DOHH2 (cell line): ENCODE measurements at regions not wholly inside any gene's neighbourhood (a gene's known extent, or its start where the extent isn't known, plus 50 kb on each side); places are given as distances from the start of the nearest gene placed in this dataset.

Experiments used
- H3F3A ChIP-seq: fragments of 200-600 bp; sonication (generic), shearing (Covaris generic); 2 replicates; pipeline ENCODE4 v1.6.0; 2016; ENCODE audit warnings: antibody characterized with exemption, mild to moderate bottlenecking; ENCODE audit not compliant: control insufficient read depth, insufficient read depth
- H3K27ac ChIP-seq: fragments of 200-600 bp; sonication (generic); 2 replicates; pipeline ENCODE4 v1.5.1; 2014; ENCODE audit warnings: low read depth, mild to moderate bottlenecking, low read length, moderate library complexity
- H3K27me3 ChIP-seq: fragments of 200-600 bp; sonication (generic); 2 replicates; pipeline ENCODE4 v1.6.1; 2014; ENCODE audit warnings: mild to moderate bottlenecking, low read length, mixed read lengths; ENCODE audit not compliant: control insufficient read depth
- H3K36me3 ChIP-seq: fragments of 200-600 bp; sonication (generic); 2 replicates; pipeline ENCODE4 v1.6.1; 2014; ENCODE audit warnings: mild to moderate bottlenecking, low read length, moderate library complexity, mixed read lengths; ENCODE audit not compliant: control insufficient read depth
- H3K4me1 ChIP-seq: fragments of 200-600 bp; sonication (generic); 2 replicates; pipeline ENCODE4 v1.6.1; 2014; ENCODE audit warnings: mild to moderate bottlenecking, low read length, mixed read lengths; ENCODE audit not compliant: control insufficient read depth
- H3K4me2 ChIP-seq: fragments of 200-600 bp; sonication (generic); 2 replicates; pipeline ENCODE4 v1.6.0; 2014; ENCODE audit warnings: mild to moderate bottlenecking, low read length, moderate library complexity
- H3K4me3 ChIP-seq: fragments of 200-600 bp; sonication (generic); 2 replicates; pipeline ENCODE4 v1.5.1; 2014; ENCODE audit warnings: mild to moderate bottlenecking, low read length, mixed read lengths
- H3K79me2 ChIP-seq: fragments of 200-600 bp; sonication (generic); 2 replicates; pipeline ENCODE4 v1.6.1; 2014; ENCODE audit warnings: mild to moderate bottlenecking, low read length, mixed read lengths; ENCODE audit not compliant: control insufficient read depth
- H3K9me2 ChIP-seq: fragments of 200-600 bp; sonication (generic); replicated peaks from 2 replicates; pipeline ENCODE4 v1.6.1; 2014; ENCODE audit warnings: mild to moderate bottlenecking, low read length, mixed read lengths; ENCODE audit not compliant: control insufficient read depth
- H3K9me3 ChIP-seq: fragments of 200-600 bp; sonication (generic); 2 replicates; pipeline ENCODE4 v1.6.1; 2014; ENCODE audit warnings: antibody characterized with exemption, low read length, mixed read lengths; ENCODE audit not compliant: control insufficient read depth, insufficient read depth
- H4K20me1 ChIP-seq: fragments of 200-600 bp; sonication (generic); 2 replicates; pipeline ENCODE4 v1.6.0; 2014; ENCODE audit warnings: low read depth, mild to moderate bottlenecking, antibody characterized with exemption, low read length, moderate library complexity; ENCODE audit not compliant: control insufficient read depth, insufficient read depth
- EZH2phosphoT487 ChIP-seq: fragments of 200-600 bp; sonication (generic); IDR thresholded peaks from 2 replicates; pipeline ENCODE4 v1.6.1; 2017; ENCODE audit warnings: borderline replicate concordance, mild to moderate bottlenecking, antibody characterized with exemption, low read length, moderate library complexity, mixed read lengths
- TF ChIP-seq, protein P1 (sequence below): fragments of 200-600 bp; sonication (generic); IDR thresholded peaks from one replicate; pipeline ENCODE4 v1.5.1; 2014; ENCODE audit warnings: antibody characterized with exemption, mild to moderate bottlenecking, low read depth, low read length; ENCODE audit not compliant: poor library complexity, severe bottlenecking

DNA sequence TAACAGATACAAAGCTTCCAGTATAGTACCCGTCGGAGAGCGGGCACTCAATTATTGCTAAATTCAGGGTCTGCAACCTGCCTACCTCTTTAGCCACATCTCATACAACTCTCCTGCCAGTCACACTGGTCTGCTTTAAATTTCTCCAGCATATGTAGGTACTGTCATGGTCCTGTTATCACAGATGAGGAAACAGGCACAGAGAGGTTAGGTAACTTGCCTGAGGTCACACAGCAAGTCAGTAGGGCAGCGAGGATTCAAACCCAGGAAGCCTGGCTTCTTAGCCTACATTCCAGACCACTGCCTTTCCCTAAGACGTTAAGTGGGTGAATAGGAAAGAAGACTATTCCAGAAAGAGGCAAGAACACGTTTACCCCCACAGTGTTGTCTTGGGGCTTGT lies 186.0 kb upstream of the NFIB start:
- Histone ChIP-seq H3K9me2 (no peaks in the 10 kb centered on the region), H3K27ac (no peak overlapping the region), H3K9me3 (no peaks in the 10 kb centered on the region), H3K79me2 (no peaks in the 10 kb centered on the region), H3K36me3 (no peaks in the 10 kb centered on the region), H3F3A (no peaks in the 10 kb centered on the region), H3K4me3 (no peak overlapping the region), H3K27me3 (no peaks in the 10 kb centered on the region), H3K4me1 (no peaks in the 10 kb centered on the region), H4K20me1 (no peaks in the 10 kb centered on the region), H3K4me2 (no peak overlapping the region)
- TF ChIP-seq, protein P1, sequence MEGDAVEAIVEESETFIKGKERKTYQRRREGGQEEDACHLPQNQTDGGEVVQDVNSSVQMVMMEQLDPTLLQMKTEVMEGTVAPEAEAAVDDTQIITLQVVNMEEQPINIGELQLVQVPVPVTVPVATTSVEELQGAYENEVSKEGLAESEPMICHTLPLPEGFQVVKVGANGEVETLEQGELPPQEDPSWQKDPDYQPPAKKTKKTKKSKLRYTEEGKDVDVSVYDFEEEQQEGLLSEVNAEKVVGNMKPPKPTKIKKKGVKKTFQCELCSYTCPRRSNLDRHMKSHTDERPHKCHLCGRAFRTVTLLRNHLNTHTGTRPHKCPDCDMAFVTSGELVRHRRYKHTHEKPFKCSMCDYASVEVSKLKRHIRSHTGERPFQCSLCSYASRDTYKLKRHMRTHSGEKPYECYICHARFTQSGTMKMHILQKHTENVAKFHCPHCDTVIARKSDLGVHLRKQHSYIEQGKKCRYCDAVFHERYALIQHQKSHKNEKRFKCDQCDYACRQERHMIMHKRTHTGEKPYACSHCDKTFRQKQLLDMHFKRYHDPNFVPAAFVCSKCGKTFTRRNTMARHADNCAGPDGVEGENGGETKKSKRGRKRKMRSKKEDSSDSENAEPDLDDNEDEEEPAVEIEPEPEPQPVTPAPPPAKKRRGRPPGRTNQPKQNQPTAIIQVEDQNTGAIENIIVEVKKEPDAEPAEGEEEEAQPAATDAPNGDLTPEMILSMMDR = no peak
- no peak for TF ChIP-seq EZH2phosphoT487

DNA sequence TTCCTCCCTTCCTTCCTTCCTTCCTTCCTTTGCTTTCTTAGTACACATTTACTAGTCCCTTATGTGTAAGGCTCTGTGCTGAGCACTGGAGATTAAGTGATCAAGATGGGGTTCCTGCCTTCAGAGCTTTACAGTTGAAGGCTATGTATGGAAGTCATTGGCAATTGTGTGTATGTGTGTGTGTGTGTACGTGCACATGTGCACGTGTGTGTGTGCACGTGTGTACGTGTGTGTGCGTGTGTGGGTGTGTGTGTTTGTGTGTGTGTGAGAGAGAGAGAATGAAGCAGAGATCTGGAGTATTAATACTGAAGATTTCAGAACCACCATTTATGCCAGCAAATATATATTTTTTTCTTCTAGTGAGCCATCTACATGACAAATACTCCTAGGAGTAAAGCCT lies 184.9 kb upstream of the NFIB start:
- H3K9me3 ChIP-seq = no peaks in the 10 kb centered on the region
- TF ChIP-seq, protein P1 = no peak
- no peak for TF ChIP-seq EZH2phosphoT487
- no peaks in the 10 kb centered on the region for H3K9me2 ChIP-seq
- H3F3A ChIP-seq = no peaks in the 10 kb centered on the region
- H3K4me3 ChIP-seq = no peak overlapping the region
- H3K4me2 ChIP-seq = no peak overlapping the region
- no peaks in the 10 kb centered on the region for H3K36me3 ChIP-seq
- H4K20me1 ChIP-seq = no peaks in the 10 kb centered on the region
- no peak overlapping the region for H3K27ac ChIP-seq
- H3K4me1 ChIP-seq = no peaks in the 10 kb centered on the region
- no peaks in the 10 kb centered on the region for H3K27me3 ChIP-seq
- H3K79me2 ChIP-seq = no peaks in the 10 kb centered on the region

DNA sequence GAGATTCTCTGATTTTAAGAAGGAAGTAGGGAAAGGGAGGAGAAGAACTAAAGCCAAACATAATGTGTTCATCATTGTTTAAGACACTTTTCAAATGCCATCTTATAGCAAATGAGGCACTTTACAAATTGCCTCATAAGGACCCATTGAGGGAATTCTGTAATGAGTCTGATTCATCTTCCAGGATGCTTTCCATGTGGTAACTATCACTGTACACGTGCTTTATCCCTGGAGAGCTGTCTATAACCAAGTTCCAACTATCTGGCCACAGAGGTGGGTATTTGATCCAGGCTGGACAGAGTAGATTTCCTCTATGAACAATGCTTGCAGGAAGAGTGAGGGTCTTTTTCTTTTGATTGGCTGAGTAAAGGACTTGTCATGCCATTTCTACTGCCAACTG lies 183.5 kb upstream of the NFIB start:
- no peak for TF ChIP-seq EZH2phosphoT487
- TF ChIP-seq, protein P1 = no peak
- Histone ChIP-seq H3F3A (no peaks in the 10 kb centered on the region), H3K36me3 (no peaks in the 10 kb centered on the region), H4K20me1 (no peaks in the 10 kb centered on the region), H3K79me2 (no peaks in the 10 kb centered on the region), H3K27ac (no peak overlapping the region), H3K4me3 (no peak overlapping the region), H3K9me2 (no peaks in the 10 kb centered on the region), H3K27me3 (no peaks in the 10 kb centered on the region), H3K4me1 (no peaks in the 10 kb centered on the region), H3K9me3 (no peaks in the 10 kb centered on the region), H3K4me2 (no peak overlapping the region)

DNA sequence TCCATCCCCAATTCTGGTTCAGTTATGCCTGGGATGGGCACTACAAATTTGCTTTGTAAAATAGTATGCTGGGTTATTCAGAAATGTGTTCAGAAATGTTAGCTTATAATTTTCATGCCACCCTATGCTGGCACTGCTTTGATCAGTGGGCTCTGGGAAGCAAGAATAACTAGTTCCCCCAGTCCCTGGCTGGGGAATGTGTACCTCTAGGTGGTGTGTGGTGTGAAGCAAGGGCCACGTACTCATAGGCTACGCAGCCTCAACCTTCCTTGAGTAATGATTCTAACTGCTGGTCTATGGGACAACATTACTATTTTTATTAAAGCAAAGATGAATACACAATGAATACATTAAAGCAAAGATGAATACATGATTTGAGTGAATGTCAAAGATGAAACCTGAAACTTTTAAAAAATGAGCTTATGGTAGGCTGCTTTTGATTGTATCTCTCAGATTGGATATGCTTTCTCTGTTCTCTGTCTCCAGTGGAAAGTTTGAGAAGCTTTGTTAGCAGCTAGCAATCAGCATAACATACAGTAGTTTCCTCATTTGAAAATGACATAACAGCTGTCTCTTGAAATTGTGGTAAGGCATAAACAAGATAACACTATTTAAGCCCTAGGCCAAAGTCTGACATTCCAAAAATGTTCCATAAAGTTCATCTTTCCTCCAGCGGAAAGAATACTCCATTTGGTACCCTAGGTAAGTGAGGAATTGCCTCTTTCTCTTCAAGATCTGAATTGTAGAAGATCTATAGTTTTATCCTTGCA lies 174.7 kb upstream of the NFIB start:
- Histone ChIP-seq H3K4me3 (no peak overlapping the region), H4K20me1 (no peaks in the 10 kb centered on the region), H3K79me2 (no peaks in the 10 kb centered on the region), H3K27me3 (no peaks in the 10 kb centered on the region), H3K9me2 (no peaks in the 10 kb centered on the region), H3F3A (no peaks in the 10 kb centered on the region), H3K27ac (no peak overlapping the region), H3K9me3 (no peaks in the 10 kb centered on the region), H3K4me2 (no peak overlapping the region), H3K4me1 (no peaks in the 10 kb centered on the region), H3K36me3 (no peaks in the 10 kb centered on the region)
- no peak for TF ChIP-seq EZH2phosphoT487
- TF ChIP-seq, protein P1 = no peak
